ENCODE measurements at regions not wholly inside any gene's neighbourhood (a gene's known extent, or its start where the extent isn't known, plus 50 kb on each side); places are given as distances from the start of the nearest gene placed in this dataset.
A peak's percentile ranks its signal among the peaks of the same experiment; 100 is the strongest.

- no peaks in the 10 kb centered on the region for H3K27me3 ChIP-seq (ENCODE audit: control insufficient read depth in 1 of 2, insufficient read depth in 1 of 2, low read length in 2 of 2)
- H3K79me1 ChIP-seq (replicated peaks; ENCODE audit: low read length, poor library complexity, severe bottlenecking): no peaks in the 10 kb centered on the region
- peak; percentile 88 for DNase-seq
- peak overlapping the region in 1 of 2 experiments; percentile 66 for H2BK12ac ChIP-seq (ENCODE audit: low read length in 2 of 2)
- no peak overlapping the region for H3K4me3 ChIP-seq (ENCODE audit: insufficient read depth in 1 of 2, low read depth in 1 of 2, low read length in 2 of 2)
- H3K23ac ChIP-seq (ENCODE audit: low read length in 2 of 2): no peak overlapping the region
- no peak overlapping the region for H2BK120ac ChIP-seq (ENCODE audit: low read depth, low read length)
- no peak overlapping the region for H2BK15ac ChIP-seq (ENCODE audit: low read depth, poor library complexity, severe bottlenecking)
- no peak overlapping the region for H2BK5ac ChIP-seq (ENCODE audit: low read depth, low read length, poor library complexity, severe bottlenecking)
- no peaks in the 10 kb centered on the region for H3K9me3 ChIP-seq (ENCODE audit: control insufficient read depth, low read length)
- 46% methylated on average over 5 of the region's 6 CpGs for WGBS
- H3K4me1 ChIP-seq (ENCODE audit: control insufficient read depth, insufficient read depth, low read depth, low read length): peaks cover 9% of the 10 kb centered on the region
- no peak overlapping the region for H2AFZ ChIP-seq (ENCODE audit: low read depth, low read length)
- peak overlapping the region; percentile 53 for H3K27ac ChIP-seq (ENCODE audit: low read length, poor library complexity, severe bottlenecking)
- no peak overlapping the region for H3K4ac ChIP-seq (ENCODE audit: low read depth in 1 of 2, low read length in 2 of 2)
- H2AK5ac ChIP-seq (ENCODE audit: low read length, severe bottlenecking): no peak overlapping the region
- no peak overlapping the region for H3K9ac ChIP-seq (ENCODE audit: low read length)
- peak overlapping the region; percentile 12 for H4K91ac ChIP-seq (ENCODE audit: low read length)
- no peaks in the 10 kb centered on the region for H3K36me3 ChIP-seq (ENCODE audit: control insufficient read depth in 1 of 2, insufficient read depth in 2 of 2, low read depth in 1 of 2, low read length in 2 of 2)
- H3K18ac ChIP-seq (ENCODE audit: low read depth in 1 of 2, low read length in 2 of 2): peak overlapping the region; percentile 17 to 67
- no peak overlapping the region for H4K8ac ChIP-seq (ENCODE audit: low read length)
- no peak overlapping the region for H3K4me2 ChIP-seq (ENCODE audit: low read length, poor library complexity, severe bottlenecking)
- H3K14ac ChIP-seq (ENCODE audit: low read length in 2 of 2): no peak overlapping the region
Measured at GRCh38 chr15:94083467-94084052, 147.8 kb upstream of the MCTP2 start.

DNA sequence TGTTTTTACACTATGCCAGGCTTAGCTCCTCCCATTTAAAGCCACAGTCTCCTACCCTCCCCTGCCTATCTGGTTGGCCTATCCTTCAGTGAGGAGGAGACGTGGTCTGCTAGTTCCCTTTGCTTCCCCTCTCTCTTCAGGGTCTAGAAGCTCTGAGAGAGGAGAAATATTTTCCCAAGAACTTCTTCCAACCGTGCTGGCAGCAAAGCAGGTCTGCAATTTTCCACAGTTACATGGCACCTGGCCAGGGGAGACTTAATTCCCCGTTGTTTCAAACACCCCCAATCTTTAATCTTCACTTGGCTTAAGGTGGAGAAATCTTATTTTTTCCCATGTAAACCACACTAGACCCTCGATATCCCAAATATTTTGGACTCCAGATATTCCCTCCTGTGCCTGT, 149.5 kb upstream of the MCTP2 start:
- peak overlapping the region; percentile 41 to 64 for H2BK12ac ChIP-seq (ENCODE audit: low read length in 2 of 2)
- H3K23ac ChIP-seq (ENCODE audit: low read length in 2 of 2): no peak overlapping the region
- H3K9me3 ChIP-seq (ENCODE audit: control insufficient read depth, low read length): no peaks in the 10 kb centered on the region
- no peak overlapping the region for H3K27ac ChIP-seq (ENCODE audit: low read length, poor library complexity, severe bottlenecking)
- DNase-seq: no peak
- H3K4ac ChIP-seq (ENCODE audit: low read depth in 1 of 2, low read length in 2 of 2): peak overlapping the region in 1 of 2 experiments; percentile 63
- H2AFZ ChIP-seq (ENCODE audit: low read depth, low read length): no peak overlapping the region
- H3K9ac ChIP-seq (ENCODE audit: low read length): no peak overlapping the region
- H3K18ac ChIP-seq (ENCODE audit: low read depth in 1 of 2, low read length in 2 of 2): peak overlapping the region in 1 of 2 experiments; percentile 23
- no peaks in the 10 kb centered on the region for H3K79me1 ChIP-seq (replicated peaks; ENCODE audit: low read length, poor library complexity, severe bottlenecking)
- H4K8ac ChIP-seq (ENCODE audit: low read length): no peak overlapping the region
- H3K27me3 ChIP-seq (ENCODE audit: control insufficient read depth in 1 of 2, insufficient read depth in 1 of 2, low read length in 2 of 2): no peaks in the 10 kb centered on the region
- no peak overlapping the region for H3K14ac ChIP-seq (ENCODE audit: low read length in 2 of 2)
- H2BK15ac ChIP-seq (ENCODE audit: low read depth, poor library complexity, severe bottlenecking): no peak overlapping the region
- 92% methylated on average over 3 of the region's 4 CpGs for WGBS
- H3K36me3 ChIP-seq (ENCODE audit: control insufficient read depth in 1 of 2, insufficient read depth in 2 of 2, low read depth in 1 of 2, low read length in 2 of 2): no peaks in the 10 kb centered on the region
- H3K4me1 ChIP-seq (ENCODE audit: control insufficient read depth, insufficient read depth, low read depth, low read length): peaks cover 9% of the 10 kb centered on the region
- H3K4me2 ChIP-seq (ENCODE audit: low read length, poor library complexity, severe bottlenecking): no peak overlapping the region
- H2BK5ac ChIP-seq (ENCODE audit: low read depth, low read length, poor library complexity, severe bottlenecking): no peak overlapping the region
- H3K4me3 ChIP-seq (ENCODE audit: insufficient read depth in 1 of 2, low read depth in 1 of 2, low read length in 2 of 2): no peak overlapping the region
- no peak overlapping the region for H2AK5ac ChIP-seq (ENCODE audit: low read length, severe bottlenecking)
- H2BK120ac ChIP-seq (ENCODE audit: low read depth, low read length): peak overlapping the region; percentile 2
- H4K91ac ChIP-seq (ENCODE audit: low read length): no peak overlapping the region

- no peak for DNase-seq
- Histone ChIP-seq H3K36me3 (ENCODE audit: control insufficient read depth in 1 of 2, insufficient read depth in 2 of 2, low read depth in 1 of 2, low read length in 2 of 2) (no peaks in the 10 kb centered on the region), H3K9me3 (ENCODE audit: control insufficient read depth, low read length) (no peaks in the 10 kb centered on the region), H3K23ac (ENCODE audit: low read length in 2 of 2) (no peak overlapping the region), H3K4me2 (ENCODE audit: low read length, poor library complexity, severe bottlenecking) (no peak overlapping the region), H3K4me3 (ENCODE audit: insufficient read depth in 1 of 2, low read depth in 1 of 2, low read length in 2 of 2) (peak overlapping the region in 1 of 2 experiments; percentile 46), H2AK5ac (ENCODE audit: low read length, severe bottlenecking) (no peak overlapping the region), H3K9ac (ENCODE audit: low read length) (peak overlapping the region; percentile 47), H2BK120ac (ENCODE audit: low read depth, low read length) (no peak overlapping the region), H4K8ac (ENCODE audit: low read length) (no peak overlapping the region), H4K91ac (ENCODE audit: low read length) (no peak overlapping the region), H3K27ac (ENCODE audit: low read length, poor library complexity, severe bottlenecking) (no peak overlapping the region), H2BK15ac (ENCODE audit: low read depth, poor library complexity, severe bottlenecking) (no peak overlapping the region), H3K18ac (ENCODE audit: low read depth in 1 of 2, low read length in 2 of 2) (peak overlapping the region in 1 of 2 experiments; percentile 1), H2BK12ac (ENCODE audit: low read length in 2 of 2) (peak overlapping the region in 1 of 2 experiments; percentile 64), H3K79me1 (replicated peaks; ENCODE audit: low read length, poor library complexity, severe bottlenecking) (no peaks in the 10 kb centered on the region), H2BK5ac (ENCODE audit: low read depth, low read length, poor library complexity, severe bottlenecking) (no peak overlapping the region), H3K27me3 (ENCODE audit: control insufficient read depth in 1 of 2, insufficient read depth in 1 of 2, low read length in 2 of 2) (no peaks in the 10 kb centered on the region), H3K4me1 (ENCODE audit: control insufficient read depth, insufficient read depth, low read depth, low read length) (peaks cover 9% of the 10 kb centered on the region), H2AFZ (ENCODE audit: low read depth, low read length) (no peak overlapping the region), H3K14ac (ENCODE audit: low read length in 2 of 2) (no peak overlapping the region), H3K4ac (ENCODE audit: low read depth in 1 of 2, low read length in 2 of 2) (no peak overlapping the region)
- WGBS: 95% methylated on average over 13 of the region's 14 CpGs
Measured at GRCh38 chr15:94080989-94081605, 150.3 kb upstream of the MCTP2 start.

DNA sequence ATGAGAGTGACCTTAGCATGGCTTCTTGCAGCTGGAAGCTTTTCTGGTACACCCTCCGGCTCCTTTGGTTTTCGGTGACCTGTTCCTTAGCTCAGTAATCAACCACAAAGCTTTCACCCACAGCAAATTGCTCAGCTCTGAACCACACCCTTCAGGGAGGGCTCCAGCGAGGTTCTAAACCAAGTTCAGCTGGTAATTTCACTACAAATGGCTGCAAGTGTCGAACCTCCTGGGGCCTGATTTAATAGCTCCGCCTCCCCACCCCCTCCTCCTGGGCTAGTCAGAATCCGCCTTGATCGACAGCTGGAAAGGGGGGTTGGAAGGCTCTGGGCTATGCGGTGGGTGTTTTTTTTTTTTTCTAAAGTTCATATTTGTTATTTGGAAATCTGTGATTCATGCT, 150.9 kb upstream of the MCTP2 start:
- no peaks in the 10 kb centered on the region for H3K9me3 ChIP-seq (ENCODE audit: control insufficient read depth, low read length)
- no peak overlapping the region for H3K23ac ChIP-seq (ENCODE audit: low read length in 2 of 2)
- H2BK15ac ChIP-seq (ENCODE audit: low read depth, poor library complexity, severe bottlenecking): peak overlapping the region; percentile 58
- H3K27me3 ChIP-seq (ENCODE audit: control insufficient read depth in 1 of 2, insufficient read depth in 1 of 2, low read length in 2 of 2): no peaks in the 10 kb centered on the region
- no peak overlapping the region for H4K91ac ChIP-seq (ENCODE audit: low read length)
- H3K36me3 ChIP-seq (ENCODE audit: control insufficient read depth in 1 of 2, insufficient read depth in 2 of 2, low read depth in 1 of 2, low read length in 2 of 2): no peaks in the 10 kb centered on the region
- H2BK120ac ChIP-seq (ENCODE audit: low read depth, low read length): no peak overlapping the region
- H2AK5ac ChIP-seq (ENCODE audit: low read length, severe bottlenecking): no peak overlapping the region
- H3K14ac ChIP-seq (ENCODE audit: low read length in 2 of 2): no peak overlapping the region
- no peak overlapping the region for H3K18ac ChIP-seq (ENCODE audit: low read depth in 1 of 2, low read length in 2 of 2)
- H2BK5ac ChIP-seq (ENCODE audit: low read depth, low read length, poor library complexity, severe bottlenecking): no peak overlapping the region
- no peak overlapping the region for H3K27ac ChIP-seq (ENCODE audit: low read length, poor library complexity, severe bottlenecking)
- no peak overlapping the region for H4K8ac ChIP-seq (ENCODE audit: low read length)
- no peak overlapping the region for H2AFZ ChIP-seq (ENCODE audit: low read depth, low read length)
- H3K79me1 ChIP-seq (replicated peaks; ENCODE audit: low read length, poor library complexity, severe bottlenecking): no peaks in the 10 kb centered on the region
- no peak overlapping the region for H3K4me2 ChIP-seq (ENCODE audit: low read length, poor library complexity, severe bottlenecking)
- 75% methylated on average over 5 of the region's 8 CpGs for WGBS
- peak overlapping the region in 1 of 2 experiments; percentile 2 for H2BK12ac ChIP-seq (ENCODE audit: low read length in 2 of 2)
- peak overlapping the region in 1 of 2 experiments; percentile 46 for H3K4me3 ChIP-seq (ENCODE audit: insufficient read depth in 1 of 2, low read depth in 1 of 2, low read length in 2 of 2)
- no peak for DNase-seq
- no peak overlapping the region for H3K4ac ChIP-seq (ENCODE audit: low read depth in 1 of 2, low read length in 2 of 2)
- peak overlapping the region; percentile 47 for H3K9ac ChIP-seq (ENCODE audit: low read length)
- H3K4me1 ChIP-seq (ENCODE audit: control insufficient read depth, insufficient read depth, low read depth, low read length): peaks cover 9% of the 10 kb centered on the region
